ENCODE measurements at regions not wholly inside any gene's neighbourhood (a gene's known extent, or its start where the extent isn't known, plus 50 kb on each side); places are given as distances from the start of the nearest gene placed in this dataset.

DNA sequence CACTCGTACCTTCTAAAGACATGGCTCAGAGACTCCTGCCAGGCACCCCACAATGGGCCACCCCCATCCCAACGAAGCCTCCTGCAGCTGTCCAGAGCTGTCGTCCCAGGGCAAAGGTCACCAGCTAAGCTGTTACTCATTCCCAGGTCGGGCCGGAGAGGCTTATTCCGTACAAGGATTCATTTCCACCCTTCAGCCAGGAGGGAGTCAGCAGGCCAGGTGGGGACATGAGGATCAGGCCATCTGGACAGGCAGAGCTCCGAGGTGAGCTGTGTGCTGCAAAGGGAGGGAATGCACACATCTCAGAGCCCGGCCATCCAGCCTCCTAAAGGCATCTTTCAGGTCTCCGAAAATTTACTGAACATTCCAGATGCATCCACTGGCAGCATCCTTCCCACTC, 63.9 kb upstream of the NANOS1 start:
- no peak overlapping the region for H3K9ac ChIP-seq (replicated peaks in 1 of 4; ENCODE audit: extremely low read depth in 1 of 4, low read depth in 3 of 4, low read length in 3 of 4)
- H2BK15ac ChIP-seq (ENCODE audit: low read length) = no peak overlapping the region
- H2AFZ ChIP-seq (ENCODE audit: low read length) = no peak overlapping the region
- H4K5ac ChIP-seq (ENCODE audit: insufficient read length, low read depth, low read length) = no peak overlapping the region
- H4K8ac ChIP-seq (ENCODE audit: extremely low read depth, insufficient read depth, low read length) = no peak overlapping the region
- FAIRE-seq (no peak), DNase-seq (ENCODE audit: low read depth in 1 of 2, low spot score in 2 of 2) (no peak)
- no peaks in the 10 kb centered on the region for H3K36me3 ChIP-seq (ENCODE audit: control insufficient read depth in 2 of 4, insufficient read depth in 4 of 4, low read length in 3 of 4)
- H3K23me2 ChIP-seq (ENCODE audit: low read depth, low read length) = no peaks in the 10 kb centered on the region
- H3K56ac ChIP-seq (replicated peaks; ENCODE audit: insufficient read length, low read depth, low read length) = no peak overlapping the region
- no peak overlapping the region for H2BK12ac ChIP-seq (ENCODE audit: low read depth, low read length)
- no peak overlapping the region for H3K18ac ChIP-seq (ENCODE audit: extremely low read depth, low read length)
- H3K4ac ChIP-seq (replicated peaks; ENCODE audit: insufficient read length, low read depth, low read length) = no peak overlapping the region
- no peak overlapping the region for H2BK20ac ChIP-seq (ENCODE audit: low read length)
- no peak overlapping the region for H2BK5ac ChIP-seq (ENCODE audit: low read depth, low read length)
- no peak overlapping the region for H2AK5ac ChIP-seq (ENCODE audit: low read depth, low read length)
- TF ChIP-seq TEAD4 (IDR thresholded peaks at IDR 0.05; ENCODE audit: low read depth, low read length) (no peak), CBX8 (IDR thresholded peaks at IDR 0.05; ENCODE audit: borderline replicate concordance, low read depth, low read length) (no peak), SIRT6 (IDR thresholded peaks at IDR 0.05; ENCODE audit: low read length) (no peak)
- no peak overlapping the region for H3K4me2 ChIP-seq (ENCODE audit: insufficient read depth in 1 of 2, low read depth in 2 of 2, low read length in 2 of 2)
- H3K27ac ChIP-seq (ENCODE audit: low read depth, low read length) = no peak overlapping the region
- H3K4me3 ChIP-seq (ENCODE audit: extremely low read depth in 1 of 4, insufficient read depth in 2 of 4, low read depth in 3 of 4, low read length in 4 of 4) = no peak overlapping the region
- POLR2A ChIA-PET (ENCODE audit: partially characterized antibody) = no interaction called here
- WGBS, 2 experiments (ENCODE audit: extremely low coverage in 1 of 2, insufficient coverage in 1 of 2, insufficient read length in 1 of 2, insufficient replicate concordance in 2 of 2, low coverage in 1 of 2, low lambda C conversion rate in 2 of 2, missing lambda C conversion rate in 1 of 2) = 84% methylated on average over 9 of the region's 9 CpGs; no CpG with 5 or more reads in 1 of the 2 experiments
- no peaks in the 10 kb centered on the region for H3K4me1 ChIP-seq (replicated peaks in 1 of 4; ENCODE audit: control insufficient read depth in 3 of 4, insufficient read depth in 4 of 4, low read length in 3 of 4)
- H2BK120ac ChIP-seq (replicated peaks; ENCODE audit: low read depth, low read length) = no peak overlapping the region
- H3K23ac ChIP-seq (ENCODE audit: insufficient read length) = no peak overlapping the region
- H4K91ac ChIP-seq (replicated peaks; ENCODE audit: insufficient read length, low read length) = no peak overlapping the region
- H4K20me1 ChIP-seq (replicated peaks in 1 of 2; ENCODE audit: control insufficient read depth in 1 of 2, insufficient read depth in 2 of 2, low read length in 2 of 2) = no peaks in the 10 kb centered on the region
- no peaks in the 10 kb centered on the region for H3K79me2 ChIP-seq (ENCODE audit: control insufficient read depth in 1 of 2, insufficient read depth in 2 of 2, low read length in 2 of 2)
- no peaks in the 10 kb centered on the region for H3K27me3 ChIP-seq (replicated peaks in 1 of 4; ENCODE audit: control insufficient read depth in 3 of 4, extremely low read depth in 1 of 4, insufficient read depth in 3 of 4, low read length in 3 of 4)
- no peaks in the 10 kb centered on the region for H3K79me1 ChIP-seq (ENCODE audit: low read depth, low read length)
- no peaks in the 10 kb centered on the region for H3K9me3 ChIP-seq (ENCODE audit: insufficient read depth in 2 of 2, low read depth in 1 of 2, low read length in 1 of 2)
- H3K14ac ChIP-seq (ENCODE audit: insufficient read length) = no peak overlapping the region
- CTCF ChIA-PET (ENCODE audit: partially characterized antibody) = no interaction called here

All from H1 (cell line).